DOHH2 (cell line): ENCODE measurements at regions not wholly inside any gene's neighbourhood (a gene's known extent, or its start where the extent isn't known, plus 50 kb on each side); places are given as distances from the start of the nearest gene placed in this dataset.

Experiments used
- H3F3A ChIP-seq: fragments of 200-600 bp; sonication (generic), shearing (Covaris generic); 2 replicates; pipeline ENCODE4 v1.6.0; 2016; ENCODE audit warnings: antibody characterized with exemption, mild to moderate bottlenecking; ENCODE audit not compliant: control insufficient read depth, insufficient read depth
- H3K27ac ChIP-seq: fragments of 200-600 bp; sonication (generic); 2 replicates; pipeline ENCODE4 v1.5.1; 2014; ENCODE audit warnings: low read depth, mild to moderate bottlenecking, low read length, moderate library complexity
- H3K27me3 ChIP-seq: fragments of 200-600 bp; sonication (generic); 2 replicates; pipeline ENCODE4 v1.6.1; 2014; ENCODE audit warnings: mild to moderate bottlenecking, low read length, mixed read lengths; ENCODE audit not compliant: control insufficient read depth
- H3K36me3 ChIP-seq: fragments of 200-600 bp; sonication (generic); 2 replicates; pipeline ENCODE4 v1.6.1; 2014; ENCODE audit warnings: mild to moderate bottlenecking, low read length, moderate library complexity, mixed read lengths; ENCODE audit not compliant: control insufficient read depth
- H3K4me1 ChIP-seq: fragments of 200-600 bp; sonication (generic); 2 replicates; pipeline ENCODE4 v1.6.1; 2014; ENCODE audit warnings: mild to moderate bottlenecking, low read length, mixed read lengths; ENCODE audit not compliant: control insufficient read depth
- H3K4me2 ChIP-seq: fragments of 200-600 bp; sonication (generic); 2 replicates; pipeline ENCODE4 v1.6.0; 2014; ENCODE audit warnings: mild to moderate bottlenecking, low read length, moderate library complexity
- H3K4me3 ChIP-seq: fragments of 200-600 bp; sonication (generic); 2 replicates; pipeline ENCODE4 v1.5.1; 2014; ENCODE audit warnings: mild to moderate bottlenecking, low read length, mixed read lengths
- H3K79me2 ChIP-seq: fragments of 200-600 bp; sonication (generic); 2 replicates; pipeline ENCODE4 v1.6.1; 2014; ENCODE audit warnings: mild to moderate bottlenecking, low read length, mixed read lengths; ENCODE audit not compliant: control insufficient read depth
- H3K9me2 ChIP-seq: fragments of 200-600 bp; sonication (generic); replicated peaks from 2 replicates; pipeline ENCODE4 v1.6.1; 2014; ENCODE audit warnings: mild to moderate bottlenecking, low read length, mixed read lengths; ENCODE audit not compliant: control insufficient read depth
- H3K9me3 ChIP-seq: fragments of 200-600 bp; sonication (generic); 2 replicates; pipeline ENCODE4 v1.6.1; 2014; ENCODE audit warnings: antibody characterized with exemption, low read length, mixed read lengths; ENCODE audit not compliant: control insufficient read depth, insufficient read depth
- H4K20me1 ChIP-seq: fragments of 200-600 bp; sonication (generic); 2 replicates; pipeline ENCODE4 v1.6.0; 2014; ENCODE audit warnings: low read depth, mild to moderate bottlenecking, antibody characterized with exemption, low read length, moderate library complexity; ENCODE audit not compliant: control insufficient read depth, insufficient read depth
- EZH2phosphoT487 ChIP-seq: fragments of 200-600 bp; sonication (generic); IDR thresholded peaks from 2 replicates; pipeline ENCODE4 v1.6.1; 2017; ENCODE audit warnings: borderline replicate concordance, mild to moderate bottlenecking, antibody characterized with exemption, low read length, moderate library complexity, mixed read lengths
- TF ChIP-seq, protein P1 (sequence below): fragments of 200-600 bp; sonication (generic); IDR thresholded peaks from one replicate; pipeline ENCODE4 v1.5.1; 2014; ENCODE audit warnings: antibody characterized with exemption, mild to moderate bottlenecking, low read depth, low read length; ENCODE audit not compliant: poor library complexity, severe bottlenecking

DNA sequence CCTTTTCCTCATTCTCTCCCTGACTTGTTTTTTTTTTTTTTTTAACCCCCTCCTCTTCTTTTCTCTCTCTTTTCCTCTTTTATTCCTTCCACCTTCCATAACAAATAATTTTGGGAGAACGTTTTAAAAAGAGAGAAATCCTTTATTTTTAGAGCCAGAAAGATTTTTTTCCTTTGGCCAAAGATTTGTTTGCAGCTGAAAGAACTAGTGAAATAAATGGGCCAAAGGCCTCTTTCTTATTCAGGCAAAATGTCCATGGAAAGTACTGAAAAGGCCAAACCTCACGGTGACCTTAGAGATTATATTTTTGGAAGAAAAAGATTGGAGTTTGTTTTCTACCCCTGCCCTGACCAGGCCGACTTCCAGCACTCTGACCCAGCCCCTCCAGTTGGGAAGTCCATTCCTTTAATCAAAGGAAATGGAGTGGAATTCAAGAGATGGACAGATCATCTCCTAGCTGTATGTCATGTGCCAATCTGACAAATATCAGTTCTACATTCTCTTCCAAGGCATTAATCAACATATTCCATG is 214.3 kb upstream of the ADAMTS9 start:
- Histone ChIP-seq H4K20me1 (no peaks in the 10 kb centered on the region), H3K79me2 (no peaks in the 10 kb centered on the region), H3K4me2 (no peak overlapping the region), H3K4me3 (no peak overlapping the region), H3K4me1 (no peaks in the 10 kb centered on the region), H3K27ac (no peak overlapping the region), H3K27me3 (no peaks in the 10 kb centered on the region), H3K9me3 (peaks cover 2% of the 10 kb centered on the region; the same call in 1 of the 2 replicates), H3K9me2 (no peaks in the 10 kb centered on the region), H3K36me3 (no peaks in the 10 kb centered on the region), H3F3A (no peaks in the 10 kb centered on the region)
- no peak for TF ChIP-seq EZH2phosphoT487
- TF ChIP-seq, protein P1, sequence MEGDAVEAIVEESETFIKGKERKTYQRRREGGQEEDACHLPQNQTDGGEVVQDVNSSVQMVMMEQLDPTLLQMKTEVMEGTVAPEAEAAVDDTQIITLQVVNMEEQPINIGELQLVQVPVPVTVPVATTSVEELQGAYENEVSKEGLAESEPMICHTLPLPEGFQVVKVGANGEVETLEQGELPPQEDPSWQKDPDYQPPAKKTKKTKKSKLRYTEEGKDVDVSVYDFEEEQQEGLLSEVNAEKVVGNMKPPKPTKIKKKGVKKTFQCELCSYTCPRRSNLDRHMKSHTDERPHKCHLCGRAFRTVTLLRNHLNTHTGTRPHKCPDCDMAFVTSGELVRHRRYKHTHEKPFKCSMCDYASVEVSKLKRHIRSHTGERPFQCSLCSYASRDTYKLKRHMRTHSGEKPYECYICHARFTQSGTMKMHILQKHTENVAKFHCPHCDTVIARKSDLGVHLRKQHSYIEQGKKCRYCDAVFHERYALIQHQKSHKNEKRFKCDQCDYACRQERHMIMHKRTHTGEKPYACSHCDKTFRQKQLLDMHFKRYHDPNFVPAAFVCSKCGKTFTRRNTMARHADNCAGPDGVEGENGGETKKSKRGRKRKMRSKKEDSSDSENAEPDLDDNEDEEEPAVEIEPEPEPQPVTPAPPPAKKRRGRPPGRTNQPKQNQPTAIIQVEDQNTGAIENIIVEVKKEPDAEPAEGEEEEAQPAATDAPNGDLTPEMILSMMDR: no peak

DNA sequence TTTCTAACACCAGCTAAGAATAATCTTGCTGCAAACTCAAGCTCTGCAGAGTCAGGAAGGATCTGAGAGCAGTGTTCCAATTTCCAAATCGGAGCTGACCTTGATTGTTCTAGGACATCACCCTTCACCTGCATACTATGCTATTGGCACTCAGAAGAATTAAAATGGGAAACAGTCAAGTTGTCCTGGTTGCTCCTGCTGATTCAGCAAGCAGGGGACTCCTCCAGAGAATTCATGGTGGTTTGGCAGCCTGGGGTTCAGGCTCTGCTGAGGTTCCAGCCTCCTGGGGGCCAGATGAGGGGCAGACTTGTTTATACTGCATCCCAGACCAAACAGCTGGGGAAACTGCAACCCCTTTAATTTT is 213.7 kb upstream of the ADAMTS9 start:
- no peak overlapping the region for H3K27ac ChIP-seq
- no peaks in the 10 kb centered on the region for H3K9me2 ChIP-seq
- H3K4me1 ChIP-seq: no peaks in the 10 kb centered on the region
- H3K27me3 ChIP-seq: no peaks in the 10 kb centered on the region
- no peaks in the 10 kb centered on the region for H3K36me3 ChIP-seq
- H3K4me2 ChIP-seq: no peak overlapping the region
- H3K79me2 ChIP-seq: no peaks in the 10 kb centered on the region
- peaks cover 2% of the 10 kb centered on the region; the same call in 1 of the 2 replicates for H3K9me3 ChIP-seq
- TF ChIP-seq, protein P1: no peak
- TF ChIP-seq EZH2phosphoT487: no peak
- H3F3A ChIP-seq: no peaks in the 10 kb centered on the region
- H4K20me1 ChIP-seq: no peaks in the 10 kb centered on the region
- no peak overlapping the region for H3K4me3 ChIP-seq

DNA sequence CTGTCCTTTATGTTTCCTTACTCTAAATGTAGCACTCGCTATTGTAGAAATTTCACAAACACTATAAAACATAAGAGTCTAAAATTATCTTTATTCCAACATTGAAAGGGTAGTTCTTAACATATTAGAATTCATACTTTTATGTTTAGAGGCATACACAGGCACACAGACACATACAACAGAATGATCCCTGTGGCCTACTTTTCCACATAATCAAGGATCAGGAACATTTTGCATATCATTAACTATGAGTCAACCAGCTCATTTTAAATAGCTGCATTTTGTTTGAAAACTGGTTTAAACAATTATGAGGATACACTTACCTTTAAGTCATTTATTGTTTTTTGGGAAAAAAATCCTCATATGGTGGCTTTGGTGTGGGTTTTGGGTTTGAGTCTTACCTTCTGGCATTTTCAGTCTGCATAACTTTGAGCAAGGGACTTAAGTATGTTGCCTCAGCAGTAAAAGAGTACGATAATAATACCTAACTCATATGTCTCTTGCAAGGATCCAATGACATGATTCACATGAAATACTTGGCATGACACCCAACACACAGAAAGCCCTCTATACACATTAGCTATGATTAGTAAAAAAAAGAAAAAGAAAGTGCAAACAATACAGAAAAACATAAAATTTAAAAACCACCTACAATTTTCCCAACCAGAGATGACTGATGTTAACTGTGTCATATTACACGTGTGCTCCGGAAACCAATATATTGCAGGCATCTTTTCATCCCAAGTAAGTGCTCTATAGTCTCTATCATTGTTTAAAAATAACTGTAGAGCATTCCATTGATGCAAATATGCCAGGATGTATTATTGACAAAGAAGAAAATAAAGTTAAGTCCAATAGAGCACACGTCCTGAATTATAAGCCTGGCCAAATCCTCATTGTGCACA is 213.1 kb upstream of the ADAMTS9 start:
- Histone ChIP-seq H3K4me3 (no peak overlapping the region), H3K79me2 (no peaks in the 10 kb centered on the region), H3K27ac (no peak overlapping the region), H3K4me1 (no peaks in the 10 kb centered on the region), H3K9me2 (no peaks in the 10 kb centered on the region), H4K20me1 (no peaks in the 10 kb centered on the region), H3K9me3 (peaks cover 2% of the 10 kb centered on the region; the same call in 1 of the 2 replicates), H3K27me3 (no peaks in the 10 kb centered on the region), H3K4me2 (no peak overlapping the region), H3K36me3 (no peaks in the 10 kb centered on the region), H3F3A (no peaks in the 10 kb centered on the region)
- TF ChIP-seq, protein P1: no peak
- TF ChIP-seq EZH2phosphoT487: no peak
